ENCODE measurements at regions not wholly inside any gene's neighbourhood (a gene's known extent, or its start where the extent isn't known, plus 50 kb on each side); places are given as distances from the start of the nearest gene placed in this dataset.
A peak's percentile ranks its signal among the peaks of the same experiment; 100 is the strongest.

- no peak for TF ChIP-seq CTCF (IDR thresholded peaks at IDR 0.05)
These were observed 96.0 kb upstream of the POT1 start for GRCh38 chr7:125025620-125026019.

GRCh38 chr7:125020801-125021200 lies 91.2 kb upstream of the POT1 start:
- TF ChIP-seq CTCF (IDR thresholded peaks at IDR 0.05), result no peak

- no peak for TF ChIP-seq CTCF (IDR thresholded peaks at IDR 0.05)
These were observed 80.9 kb upstream of the POT1 start for GRCh38 chr7:125010540-125010939.

- TF ChIP-seq CTCF (IDR thresholded peaks at IDR 0.05), result peak; percentile 34; the same call in 1 of the 2 replicates
These were observed 67.2 kb upstream of the POT1 start for GRCh38 chr7:124996778-124997177.

- no peak for TF ChIP-seq CTCF (IDR thresholded peaks at IDR 0.05)
These were observed 63.4 kb upstream of the POT1 start for GRCh38 chr7:124992851-124993562.

- TF ChIP-seq CTCF (IDR thresholded peaks at IDR 0.05), result no peak
These were observed 60.3 kb upstream of the POT1 start for GRCh38 chr7:124989911-124990310.
